Embryonic facial prominence (tissue), 1 donor: ENCODE measurements at regions not wholly inside any gene's neighbourhood (a gene's known extent, or its start where the extent isn't known, plus 50 kb on each side); places are given as distances from the start of the nearest gene placed in this dataset.

Source experiments
- DNase-seq: peaks from one replicate; pipeline ENCODE4 v3.0.0-alpha.2; 2016; ENCODE audit errors: extremely low spot score

DNA sequence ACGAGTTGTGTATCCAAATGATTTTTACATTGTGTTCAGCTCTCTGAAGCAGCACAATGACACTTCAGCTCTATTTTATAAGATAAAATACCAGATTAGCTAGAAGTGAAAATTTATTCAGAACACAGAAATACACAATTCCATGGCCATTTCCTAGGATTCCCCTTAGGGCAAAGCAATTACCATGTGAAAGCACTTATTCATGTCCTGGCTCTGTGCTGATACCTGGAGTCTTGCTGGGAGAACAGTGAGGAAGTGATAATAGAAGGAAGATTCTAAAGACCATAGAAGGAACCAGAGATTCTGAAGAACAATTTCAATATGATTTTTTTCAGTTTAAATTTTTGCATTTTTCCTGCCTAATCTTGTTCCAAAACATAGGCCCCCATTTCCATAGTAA is 657.4 kb upstream of the ZWINT start:
- no peak for DNase-seq

DNA sequence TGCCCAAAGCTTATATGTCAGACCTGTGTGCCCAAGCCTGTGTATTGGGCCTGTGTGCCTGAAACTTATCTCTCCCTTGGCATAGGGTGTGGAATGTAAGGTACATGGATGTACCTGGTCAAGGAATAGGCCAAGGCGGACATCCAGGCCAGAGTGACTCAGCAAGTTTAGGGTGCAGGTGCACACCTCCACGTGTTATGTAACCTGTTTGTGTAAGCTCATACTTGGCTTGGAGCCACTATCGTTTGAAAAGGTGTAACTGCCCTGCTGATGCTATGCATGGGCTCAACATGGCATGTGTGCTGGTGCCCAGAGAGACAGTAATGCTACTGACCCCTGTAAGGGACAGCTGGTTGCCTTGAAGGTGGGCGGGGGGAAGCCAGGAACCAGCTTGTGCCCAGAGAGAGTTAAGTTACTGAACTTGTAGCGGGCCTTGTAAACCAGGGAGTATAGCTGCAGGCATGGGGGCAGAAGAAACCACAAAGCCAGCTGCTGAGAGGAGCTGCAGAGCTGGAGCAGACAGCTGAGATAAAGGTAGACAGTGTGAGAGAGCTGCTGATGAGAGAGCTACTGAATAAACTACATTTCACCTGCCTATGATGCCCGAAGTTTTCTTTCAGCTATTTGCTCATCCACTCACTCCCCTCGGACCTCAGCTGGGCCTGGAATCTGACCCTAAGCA is 656.4 kb upstream of the ZWINT start:
- no peak for DNase-seq

DNA sequence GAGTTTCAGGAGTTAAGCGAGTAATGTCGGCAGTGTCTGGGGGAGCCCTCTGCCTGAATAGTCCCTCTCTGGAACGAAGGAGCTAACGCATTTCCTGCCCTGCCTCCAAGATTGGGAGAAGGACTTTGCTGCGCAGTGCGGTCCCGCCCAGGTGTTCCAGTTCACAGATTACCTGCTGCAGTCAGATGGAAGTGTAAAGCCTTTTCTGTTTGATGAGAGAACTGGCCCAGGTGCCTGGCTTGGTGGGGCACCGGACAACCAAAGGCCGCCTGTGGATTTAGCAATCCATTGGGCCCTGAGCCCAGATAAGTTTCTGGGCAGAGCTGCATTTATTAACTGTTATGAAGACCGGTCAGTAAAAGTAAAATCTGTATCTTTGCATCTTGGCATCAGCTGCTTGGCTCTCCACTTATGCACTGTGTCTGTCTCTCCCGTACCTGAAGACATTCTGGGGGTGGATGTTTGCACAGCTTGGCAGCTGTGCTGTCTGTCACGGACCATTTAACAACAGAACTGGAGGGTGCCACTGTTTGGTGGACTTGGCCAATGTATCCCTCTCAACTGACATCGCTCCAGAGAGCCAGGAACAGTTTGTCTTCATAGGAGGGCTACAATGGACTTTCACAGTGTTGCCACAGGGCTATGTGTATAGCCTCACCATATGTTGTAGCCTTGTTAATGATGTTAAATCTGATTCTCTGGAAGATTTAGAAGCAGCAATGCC is 654.7 kb upstream of the ZWINT start:
- DNase-seq, result no peak

DNA sequence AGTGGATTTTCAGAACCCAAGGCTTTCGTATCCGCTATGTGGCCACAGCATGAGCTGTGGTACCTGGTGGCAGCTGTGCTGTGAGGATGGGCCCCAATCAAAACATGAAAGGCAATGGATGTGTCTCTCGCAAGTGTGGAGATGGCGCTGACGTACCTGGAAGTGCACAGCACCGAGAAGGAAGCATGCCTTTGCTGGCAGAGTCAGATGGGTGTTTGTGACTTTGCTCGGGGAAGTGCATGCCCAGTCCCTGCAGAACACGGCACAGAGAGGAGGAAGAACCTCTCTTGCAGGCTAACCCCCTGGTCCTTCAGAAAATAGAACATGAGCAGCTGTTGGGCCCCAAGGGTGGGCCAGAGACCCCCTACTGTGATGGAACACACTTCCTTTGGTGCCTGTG is 654.1 kb upstream of the ZWINT start:
- DNase-seq, result no peak

DNA sequence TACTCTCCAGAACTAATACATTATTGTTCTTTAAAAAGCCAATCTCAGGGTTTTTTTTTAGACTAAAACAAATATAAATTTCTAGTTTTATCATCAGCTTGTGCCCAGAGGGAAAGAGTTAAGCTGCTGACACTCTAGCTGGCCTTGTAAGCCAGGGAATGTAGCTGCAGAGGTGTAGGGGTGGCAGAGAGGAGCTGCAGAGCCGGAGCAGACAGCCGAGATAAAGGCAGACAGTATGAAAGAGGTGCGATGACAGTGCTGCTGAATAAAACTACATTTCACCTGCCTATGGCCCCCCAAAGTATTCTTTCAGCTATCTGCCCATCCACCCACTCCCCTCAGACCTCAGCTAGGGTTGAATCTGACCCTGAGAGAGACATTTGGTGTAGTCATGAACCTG is 653.7 kb upstream of the ZWINT start:
- no peak for DNase-seq

DNA sequence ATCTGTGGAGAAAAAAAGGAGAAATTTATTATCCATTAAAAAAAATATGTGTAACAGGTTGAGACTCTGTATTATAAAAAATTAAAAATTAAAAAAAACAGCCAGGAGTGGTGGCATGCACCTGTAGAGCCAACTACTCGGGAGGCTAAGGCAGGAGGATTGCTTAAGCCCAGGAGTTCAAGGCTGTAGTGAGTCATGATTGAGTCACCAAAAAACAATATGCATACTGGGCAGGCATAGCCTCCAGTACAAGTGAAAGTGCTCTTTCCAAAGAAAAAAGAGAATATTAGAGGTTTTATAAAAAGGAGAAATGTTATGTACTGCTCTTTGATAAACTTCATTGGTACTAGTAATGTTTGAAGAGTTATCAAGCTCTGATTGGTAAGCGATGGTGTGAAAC is 647.1 kb upstream of the ZWINT start:
- no peak for DNase-seq

DNA sequence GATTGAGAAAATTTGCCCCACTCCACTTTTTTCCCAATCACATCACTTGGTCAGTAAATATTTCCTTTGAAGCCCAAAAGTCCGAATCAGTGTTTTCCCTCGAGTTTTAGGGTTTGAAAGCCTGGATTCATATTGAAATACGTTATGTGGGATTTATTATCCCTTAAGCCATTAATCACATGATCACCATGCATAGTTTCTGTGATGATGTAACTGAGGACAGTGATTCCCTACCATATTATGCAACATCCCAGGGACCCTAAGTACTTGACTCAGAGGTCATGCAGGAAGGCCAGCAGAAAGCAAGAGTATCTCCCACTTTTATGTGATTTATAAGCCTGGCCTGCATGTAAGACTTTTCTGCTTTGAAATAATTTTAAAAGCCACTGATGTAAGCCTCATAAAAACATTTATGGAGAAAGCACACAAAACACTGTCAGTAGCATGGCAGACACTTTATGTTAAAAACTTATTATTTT is 630.6 kb upstream of the ZWINT start:
- no peak for DNase-seq

DNA sequence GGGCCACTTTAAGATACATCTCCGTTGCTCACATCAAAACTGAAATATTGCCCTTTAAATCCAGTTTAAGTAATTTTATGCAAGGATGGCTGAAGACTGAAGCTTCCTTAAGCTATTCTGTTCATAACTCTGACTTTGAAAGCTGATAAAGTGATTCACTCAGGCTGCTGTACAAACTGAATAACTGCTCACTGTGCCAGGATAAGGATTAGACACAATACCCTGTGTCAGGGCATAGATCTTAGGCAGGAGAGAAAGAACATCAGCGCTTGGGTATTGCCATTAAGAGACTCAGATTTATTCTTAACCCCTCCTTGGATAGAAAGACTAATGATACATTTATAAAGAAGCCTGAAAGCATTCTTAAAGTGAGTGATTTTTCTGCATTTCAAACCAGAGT is 614.5 kb upstream of the ZWINT start:
- no peak for DNase-seq

DNA sequence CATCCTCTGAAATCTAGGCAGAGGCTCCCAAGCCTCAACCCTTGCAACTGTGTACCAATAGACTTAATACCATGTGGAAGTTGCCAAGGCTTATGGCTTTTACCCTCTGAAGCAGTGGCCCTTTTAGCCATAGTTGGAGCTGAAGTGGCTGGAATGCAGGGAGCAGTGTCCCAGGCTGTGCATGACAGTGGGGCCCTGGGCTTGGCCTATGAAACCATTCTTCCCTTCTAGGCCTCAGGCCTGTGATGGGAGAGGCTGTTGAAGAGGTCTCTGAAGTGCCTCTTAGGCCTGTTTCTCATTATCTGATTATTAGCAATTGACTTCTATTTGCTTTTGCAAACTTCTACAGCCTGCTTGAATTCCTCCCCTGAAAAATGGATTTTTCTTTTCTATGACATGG is 612.7 kb upstream of the ZWINT start:
- no peak for DNase-seq

DNA sequence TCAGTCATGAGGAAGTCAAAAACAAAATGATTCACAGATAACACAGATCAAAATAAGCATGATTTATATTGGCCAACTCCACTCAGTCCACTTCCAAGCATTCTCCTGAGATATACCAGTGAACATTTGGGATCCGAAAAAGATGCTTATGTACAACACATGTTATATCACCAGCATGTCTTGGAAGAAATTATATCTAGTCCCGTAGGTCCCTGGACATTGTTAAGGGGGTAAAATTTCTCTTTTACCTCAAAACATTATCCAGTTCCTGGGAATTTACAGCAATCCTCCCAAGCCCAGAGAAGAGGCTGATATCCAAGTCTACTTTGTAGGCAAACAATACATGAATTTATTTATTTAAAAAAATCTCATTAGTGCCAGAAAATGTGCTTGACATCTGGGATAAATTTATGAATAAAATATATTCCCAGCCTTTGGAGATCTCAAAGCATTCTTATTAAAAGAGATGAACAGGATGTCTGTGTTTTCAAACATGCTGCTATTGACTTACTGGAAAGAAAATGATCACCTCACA is 582.2 kb upstream of the ZWINT start:
- DNase-seq, result no peak

DNA sequence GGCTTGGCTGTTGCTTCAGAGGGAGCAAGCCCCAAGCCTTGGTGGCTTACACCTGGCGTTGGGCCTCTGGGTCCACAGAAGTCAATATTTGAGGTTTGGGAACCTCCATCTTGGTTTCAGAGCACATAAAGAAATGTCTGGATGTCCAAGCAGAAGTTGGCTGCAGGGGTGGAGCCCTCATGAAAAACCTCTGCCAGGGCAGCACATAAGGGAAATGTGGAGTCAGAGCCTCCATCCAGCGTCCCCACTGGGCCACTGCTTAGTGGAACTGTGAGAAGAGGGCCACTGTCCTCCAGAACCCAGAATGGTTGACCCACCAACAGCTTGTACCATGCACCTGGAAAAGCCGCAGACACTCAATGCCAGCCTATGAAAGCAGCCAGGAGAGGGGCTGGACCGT is 573.5 kb upstream of the ZWINT start:
- DNase-seq, result no peak

DNA sequence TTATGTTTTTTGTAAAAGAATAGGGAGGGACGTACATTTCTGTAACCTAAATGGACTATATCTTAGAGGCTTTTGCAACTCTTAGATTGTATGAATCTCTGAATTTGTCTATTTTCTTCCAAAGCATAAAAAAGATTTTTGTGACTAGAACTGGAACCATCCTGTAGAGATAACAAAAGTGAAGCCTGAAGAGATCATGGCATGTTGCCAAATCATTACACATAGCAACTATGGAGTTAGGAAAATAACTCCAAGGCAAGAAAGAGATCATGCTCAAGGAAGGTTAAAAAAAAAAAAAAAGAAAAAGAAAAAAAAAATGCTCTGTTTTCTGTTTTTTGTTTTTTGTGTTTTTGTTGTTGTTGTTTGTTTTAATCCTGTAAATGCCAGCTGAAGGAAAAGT is 567.7 kb upstream of the ZWINT start:
- DNase-seq, result no peak

DNA sequence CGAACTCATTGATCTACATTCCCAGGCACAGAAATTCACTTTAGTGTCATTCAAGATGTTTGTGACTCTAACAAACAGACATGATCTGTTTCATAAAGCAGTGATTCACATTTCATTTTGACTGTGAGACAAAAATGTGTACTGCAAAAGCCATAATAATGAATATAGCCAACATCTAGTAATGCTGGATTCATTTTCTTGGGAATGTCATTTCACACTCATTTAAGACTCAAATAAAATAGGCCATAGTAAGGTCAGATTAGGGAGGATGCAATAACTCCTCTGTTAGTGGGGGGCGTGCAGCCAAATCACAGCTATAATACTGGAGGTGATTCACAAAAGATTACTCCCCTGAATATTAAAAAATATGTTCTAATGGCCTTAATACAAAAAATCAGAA is 566.6 kb upstream of the ZWINT start:
- DNase-seq, result no peak

DNA sequence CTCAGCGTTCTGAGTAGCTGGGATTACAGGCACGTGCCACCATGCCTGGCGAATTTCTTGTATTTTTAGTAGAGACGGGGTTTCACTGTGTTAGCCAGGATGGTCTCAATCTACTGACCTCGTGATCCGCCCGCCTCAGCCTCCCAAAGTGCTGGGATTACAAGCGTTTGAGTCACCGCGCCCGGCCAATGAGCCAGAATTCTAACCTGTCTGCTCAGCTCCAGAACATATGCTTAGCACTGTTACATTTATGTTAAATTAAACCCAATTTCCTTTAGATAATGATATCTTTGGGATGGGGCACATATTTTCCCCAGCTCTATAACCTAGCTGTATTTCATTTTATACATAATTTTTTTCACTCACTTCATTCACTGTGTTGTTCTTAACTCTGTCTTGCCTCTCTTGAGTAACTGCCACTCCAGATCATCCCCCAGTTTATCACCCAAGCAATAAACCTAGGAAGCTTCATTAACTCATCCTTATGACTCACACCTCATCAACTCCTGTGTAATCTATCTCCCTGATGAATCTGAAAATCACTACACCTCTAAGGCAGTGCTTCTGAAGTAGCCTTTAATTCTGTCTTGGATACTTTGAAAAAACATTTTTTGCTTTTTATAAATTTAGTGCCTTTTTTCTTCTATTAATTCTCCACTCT is 559.7 kb upstream of the ZWINT start:
- DNase-seq, result no peak

DNA sequence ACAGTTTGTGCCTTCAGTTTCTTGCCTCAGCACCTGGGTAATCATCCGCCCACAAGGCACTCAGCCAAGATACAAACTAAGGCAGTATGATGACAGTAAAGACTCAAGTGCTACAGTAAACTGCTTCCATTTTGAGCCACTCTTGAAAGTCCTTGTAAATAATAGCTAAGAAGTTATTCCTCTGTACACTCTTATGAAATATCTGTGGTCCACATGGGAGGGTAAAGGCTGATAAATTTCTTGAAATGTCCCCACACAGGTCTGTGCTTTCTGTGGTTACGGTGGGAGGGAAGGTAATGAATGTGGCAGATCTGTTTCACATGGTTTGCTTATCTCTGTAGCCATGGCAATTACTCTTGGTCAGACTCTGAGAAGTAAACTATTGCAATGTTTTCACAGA is 551.0 kb upstream of the ZWINT start:
- no peak for DNase-seq

DNA sequence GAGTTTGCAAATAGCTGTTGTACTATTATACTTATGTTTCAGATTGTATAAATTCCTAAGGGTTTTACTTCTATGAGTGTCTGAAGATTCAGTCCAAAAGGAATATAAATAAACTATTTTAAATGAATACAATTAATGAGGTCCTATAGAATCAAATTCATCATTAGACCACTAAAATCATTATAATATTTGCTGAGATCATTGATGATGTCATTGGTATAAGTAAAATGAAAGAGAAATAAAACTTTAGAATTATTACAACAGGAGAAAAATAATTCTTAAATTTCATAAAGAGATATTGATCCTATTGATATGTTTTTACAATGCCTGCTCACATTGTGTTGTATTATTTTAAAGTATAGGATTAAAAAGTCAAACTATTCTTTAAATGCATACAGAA is 544.0 kb upstream of the ZWINT start:
- DNase-seq, result no peak

DNA sequence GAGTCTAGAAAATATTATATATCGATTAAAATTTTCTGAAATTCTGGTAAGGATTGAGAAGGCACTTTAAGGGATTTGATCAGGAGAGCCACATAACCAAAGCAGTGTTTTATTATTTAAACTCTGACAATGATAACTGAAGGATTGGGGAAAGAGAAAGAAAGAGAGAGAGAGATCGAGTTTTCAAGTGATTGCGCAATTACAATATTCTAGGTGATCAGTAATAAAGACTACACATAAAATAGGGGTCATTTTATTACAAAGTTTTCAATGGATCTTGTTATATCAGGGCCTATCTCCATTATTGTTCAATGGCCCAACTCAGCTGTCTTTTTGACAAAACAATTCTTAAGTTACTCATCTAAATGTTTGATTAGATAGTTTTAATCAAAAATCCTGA is 541.5 kb upstream of the ZWINT start:
- no peak for DNase-seq

DNA sequence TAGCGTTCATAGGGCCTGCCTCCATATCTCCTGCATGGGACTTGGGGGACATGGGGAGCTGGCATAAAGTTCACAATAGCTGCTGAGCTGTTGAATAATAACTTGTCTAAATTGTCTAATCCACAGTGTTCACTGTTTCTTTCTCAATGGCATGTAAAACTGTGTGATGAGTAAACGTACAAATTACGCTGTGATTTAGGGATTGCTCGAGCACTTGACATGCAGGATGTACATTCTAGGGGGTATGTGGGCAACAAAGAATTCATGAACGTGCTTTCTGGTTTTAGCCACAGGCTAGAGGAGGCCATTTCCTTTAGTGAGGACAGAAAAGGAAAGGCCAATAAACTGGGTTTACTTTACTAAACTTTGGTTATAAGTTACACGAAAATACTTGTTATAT is 534.2 kb upstream of the ZWINT start:
- DNase-seq, result no peak

DNA sequence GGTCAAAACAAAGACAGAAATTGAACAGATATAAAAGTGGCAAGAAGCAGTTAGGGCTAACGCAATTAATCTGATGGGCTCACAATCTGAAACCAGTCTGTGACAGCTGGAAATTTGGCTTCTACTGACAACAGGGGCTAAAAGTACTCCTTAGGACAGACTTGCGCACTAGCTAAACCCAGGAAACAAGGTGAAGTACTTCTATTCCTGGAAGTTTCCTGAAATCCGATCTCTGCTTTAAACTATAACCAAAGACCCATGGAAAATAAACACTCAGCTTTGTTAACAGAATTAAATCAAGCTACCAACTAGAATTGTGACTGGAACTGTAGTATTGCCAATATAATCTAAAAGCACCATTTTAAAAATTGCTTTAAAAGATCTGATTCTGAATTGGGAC is 520.2 kb upstream of the ZWINT start:
- DNase-seq, result no peak

DNA sequence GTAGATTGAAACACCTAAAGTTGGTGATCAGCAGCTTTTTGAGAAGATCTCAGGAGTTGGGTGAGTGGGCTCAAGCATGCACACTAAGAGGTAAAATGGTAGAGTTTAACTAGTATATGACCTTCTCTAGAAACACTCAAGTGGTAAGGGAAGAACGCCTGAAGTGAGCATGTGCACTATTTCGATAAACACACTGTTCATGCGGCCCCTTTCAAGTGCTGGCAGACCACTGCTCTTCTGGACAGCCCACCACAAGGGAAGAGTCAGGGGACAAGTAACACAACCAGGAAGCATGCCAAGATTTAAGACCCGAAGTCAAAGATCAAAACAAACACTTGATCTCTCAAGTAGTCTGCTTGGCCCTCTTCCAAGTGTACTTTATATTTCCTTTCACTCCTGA is 519.5 kb upstream of the ZWINT start:
- no peak for DNase-seq

DNA sequence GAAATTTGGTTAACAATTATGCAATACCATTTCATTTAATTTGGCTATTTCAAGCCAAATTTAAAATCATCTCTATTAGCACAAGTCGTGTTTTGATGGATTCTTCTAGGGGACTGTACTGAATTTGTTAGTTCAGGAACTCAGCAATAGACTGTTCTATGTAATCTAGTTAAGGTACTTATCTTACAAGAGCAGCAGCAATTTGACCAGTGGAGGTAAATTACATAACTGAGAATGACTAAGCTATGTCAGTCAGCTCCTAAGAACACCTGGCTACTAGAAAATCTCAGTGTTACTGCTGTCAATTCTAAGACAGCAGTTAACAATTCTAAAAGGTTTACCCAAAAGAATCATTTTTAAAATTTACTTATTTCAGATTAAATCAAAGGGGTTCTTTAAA is 513.9 kb upstream of the ZWINT start:
- no peak for DNase-seq

DNA sequence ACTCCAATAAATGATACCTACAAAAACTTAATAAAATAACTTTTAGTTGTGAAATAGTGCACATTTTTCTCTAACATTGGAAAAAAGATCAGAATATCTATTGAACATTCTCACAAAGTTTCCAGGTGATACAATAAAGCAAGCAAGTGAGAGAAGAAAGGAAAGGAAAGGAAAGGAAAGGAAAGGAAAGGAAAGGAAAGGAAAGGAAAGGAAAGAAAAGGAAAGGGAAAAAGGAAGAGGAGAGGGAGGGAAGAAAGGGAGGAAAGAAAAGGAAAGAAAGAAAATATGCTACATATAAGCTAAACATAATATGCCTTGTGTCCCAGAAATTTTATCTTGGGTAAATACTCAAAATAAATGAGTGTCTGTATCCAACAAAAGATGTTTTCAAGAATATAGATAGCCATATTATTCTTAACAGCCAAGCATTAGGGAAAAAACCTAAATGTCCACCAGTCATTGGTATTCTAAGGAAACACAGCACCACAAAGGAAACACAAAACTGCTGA is 510.2 kb upstream of the ZWINT start:
- DNase-seq, result no peak

DNA sequence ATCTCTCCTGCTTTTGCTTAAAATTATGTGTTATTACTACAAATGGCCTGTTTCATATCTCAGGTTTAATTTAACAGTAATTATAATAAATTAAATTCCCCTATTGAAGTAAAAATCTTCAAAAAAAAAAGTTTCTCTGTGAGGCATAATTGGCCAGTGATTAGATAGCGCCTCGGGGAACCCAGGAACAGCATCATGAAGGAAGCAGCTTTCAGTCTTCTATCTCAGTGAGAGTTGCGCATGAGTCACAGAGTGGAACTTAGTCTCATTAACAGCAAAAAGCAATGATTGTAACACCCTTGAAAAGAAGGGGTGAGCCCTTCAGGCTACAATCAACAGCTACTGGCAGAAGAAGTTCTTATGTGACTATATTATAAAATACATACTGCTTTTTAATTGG is 506.2 kb upstream of the ZWINT start:
- no peak for DNase-seq
